Endothelial cell (in vitro differentiated cells): ENCODE measurements at regions not wholly inside any gene's neighbourhood (a gene's known extent, or its start where the extent isn't known, plus 50 kb on each side); places are given as distances from the start of the nearest gene placed in this dataset.

Source experiments
- DNase-seq: peaks from one replicate; pipeline ENCODE4 v3.0.0; 2021; ENCODE audit warnings: low spot score
- H3K27ac Mint-ChIP-seq: one replicate; pipeline ENCODE4 v1.8.0; 2021; ENCODE audit warnings: mixed read lengths, inconsistent platforms; ENCODE audit not compliant: unreplicated experiment
- H3K27me3 Mint-ChIP-seq: one replicate; pipeline ENCODE4 v1.8.0; 2021; ENCODE audit warnings: mild to moderate bottlenecking, moderate library complexity, mixed read lengths, inconsistent platforms; ENCODE audit not compliant: unreplicated experiment
- H3K36me3 Mint-ChIP-seq: one replicate; pipeline ENCODE4 v1.8.0; 2021; ENCODE audit warnings: mild to moderate bottlenecking, low read depth, mixed read lengths, inconsistent platforms; ENCODE audit not compliant: unreplicated experiment
- H3K4me1 Mint-ChIP-seq: one replicate; pipeline ENCODE4 v1.8.0; 2021; ENCODE audit warnings: mild to moderate bottlenecking, mixed read lengths, inconsistent platforms; ENCODE audit not compliant: unreplicated experiment
- H3K4me3 Mint-ChIP-seq: one replicate; pipeline ENCODE4 v1.8.0; 2021; ENCODE audit warnings: mild to moderate bottlenecking, mixed read lengths, inconsistent platforms; ENCODE audit not compliant: unreplicated experiment
- H3K9me3 Mint-ChIP-seq: one replicate; pipeline ENCODE4 v1.8.0; 2021; ENCODE audit warnings: mixed read lengths, inconsistent platforms; ENCODE audit not compliant: unreplicated experiment
- CTCF ChIP-seq: fragments of 200-600 bp; sonication (generic); IDR thresholded peaks from one replicate; pipeline ENCODE4 v1.5.0; 2021; ENCODE audit warnings: antibody characterized with exemption; ENCODE audit not compliant: unreplicated experiment

GRCh38 chr7:52909131-52909530, 126.3 kb upstream of the POM121L12 start:
- H3K36me3 Mint-ChIP-seq: peaks cover 6% of the 10 kb centered on the region
- H3K4me1 Mint-ChIP-seq: no peaks in the 10 kb centered on the region
- peaks cover 4% of the 10 kb centered on the region for H3K9me3 Mint-ChIP-seq
- no peak for DNase-seq
- TF ChIP-seq CTCF: no peak
- H3K27ac Mint-ChIP-seq: no peak overlapping the region
- peaks cover 3% of the 10 kb centered on the region for H3K27me3 Mint-ChIP-seq
- no peak overlapping the region for H3K4me3 Mint-ChIP-seq

- Mint-ChIP-seq H3K4me3 (no peak overlapping the region), H3K27ac (no peak overlapping the region), H3K9me3 (no peaks in the 10 kb centered on the region), H3K27me3 (no peaks in the 10 kb centered on the region), H3K36me3 (no peaks in the 10 kb centered on the region), H3K4me1 (no peaks in the 10 kb centered on the region)
- DNase-seq: no peak
- no peak for TF ChIP-seq CTCF
These were observed 137.7 kb upstream of the POM121L12 start for GRCh38 chr7:52897713-52898112.

GRCh38 chr7:52897288-52897687, 138.1 kb upstream of the POM121L12 start:
- H3K27ac Mint-ChIP-seq: no peak overlapping the region
- no peak for TF ChIP-seq CTCF
- no peaks in the 10 kb centered on the region for H3K4me1 Mint-ChIP-seq
- no peaks in the 10 kb centered on the region for H3K36me3 Mint-ChIP-seq
- no peak for DNase-seq
- no peak overlapping the region for H3K4me3 Mint-ChIP-seq
- no peaks in the 10 kb centered on the region for H3K9me3 Mint-ChIP-seq
- no peaks in the 10 kb centered on the region for H3K27me3 Mint-ChIP-seq

GRCh38 chr7:52877240-52877639, 158.2 kb upstream of the POM121L12 start:
- TF ChIP-seq CTCF: no peak
- H3K9me3 Mint-ChIP-seq: no peaks in the 10 kb centered on the region
- H3K36me3 Mint-ChIP-seq: no peaks in the 10 kb centered on the region
- peaks cover 2% of the 10 kb centered on the region for H3K4me1 Mint-ChIP-seq
- no peak for DNase-seq
- H3K27me3 Mint-ChIP-seq: no peaks in the 10 kb centered on the region
- no peak overlapping the region for H3K4me3 Mint-ChIP-seq
- no peak overlapping the region for H3K27ac Mint-ChIP-seq

- no peaks in the 10 kb centered on the region for H3K9me3 Mint-ChIP-seq
These were observed 159.0 kb upstream of the POM121L12 start for GRCh38 chr7:52876402-52876801.

More at GRCh38 chr7:52876402-52876801, 159.0 kb upstream of the POM121L12 start:
- TF ChIP-seq CTCF: no peak
- Mint-ChIP-seq H3K4me3 (no peak overlapping the region), H3K4me1 (peaks cover 2% of the 10 kb centered on the region), H3K27me3 (no peaks in the 10 kb centered on the region), H3K27ac (no peak overlapping the region), H3K36me3 (no peaks in the 10 kb centered on the region)
- DNase-seq: no peak
